ENCODE measurements at regions not wholly inside any gene's neighbourhood (a gene's known extent, or its start where the extent isn't known, plus 50 kb on each side); places are given as distances from the start of the nearest gene placed in this dataset.

- DNase-seq (ENCODE audit: extremely low read depth, low read depth): no peak
Observed at GRCh38 chr4:137393044-137393443, 139.2 kb downstream of the PCDH18 start.

GRCh38 chr4:137390707-137391106, 141.6 kb downstream of the PCDH18 start:
- peak; percentile 65 for DNase-seq (ENCODE audit: extremely low read depth, low read depth)
- no peak for TF ChIP-seq CTCF (IDR thresholded peaks at IDR 0.05; ENCODE audit: low read depth, low read length)

More at GRCh38 chr4:137393044-137393443, 139.2 kb downstream of the PCDH18 start:
- TF ChIP-seq CTCF (IDR thresholded peaks at IDR 0.05; ENCODE audit: low read depth, low read length): no peak

- DNase-seq (ENCODE audit: extremely low read depth, low read depth): no peak
- TF ChIP-seq CTCF (IDR thresholded peaks at IDR 0.05; ENCODE audit: low read depth, low read length): no peak
Observed at GRCh38 chr4:137389911-137390520, 142.3 kb downstream of the PCDH18 start.

GRCh38 chr4:137387924-137388323, 144.4 kb downstream of the PCDH18 start:
- no peak for DNase-seq (ENCODE audit: extremely low read depth, low read depth)
- TF ChIP-seq CTCF (IDR thresholded peaks at IDR 0.05; ENCODE audit: low read depth, low read length): no peak

GRCh38 chr4:137384476-137384875, 147.8 kb downstream of the PCDH18 start:
- no peak for DNase-seq (ENCODE audit: extremely low read depth, low read depth)
- TF ChIP-seq CTCF (IDR thresholded peaks at IDR 0.05; ENCODE audit: low read depth, low read length): no peak

DNA sequence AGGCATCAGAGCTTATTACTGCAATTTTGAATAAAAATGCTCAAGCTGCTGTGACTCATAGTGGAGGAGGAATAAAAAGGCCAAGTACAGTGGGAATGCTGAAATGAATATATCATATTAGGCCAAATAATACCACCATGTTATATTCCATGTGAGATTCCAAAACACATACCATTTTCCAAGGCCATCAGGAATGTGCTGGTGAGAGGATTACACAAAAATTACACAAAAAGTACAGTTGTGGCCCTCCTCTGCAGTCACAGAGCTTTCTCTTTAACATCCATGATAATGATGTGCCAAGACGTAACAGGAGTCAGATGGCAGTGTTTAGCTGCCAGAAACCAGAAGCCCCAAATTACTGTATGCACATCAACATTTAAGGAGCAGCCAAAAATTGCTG, 153.5 kb downstream of the PCDH18 start:
- DNase-seq (ENCODE audit: extremely low read depth, low read depth): no peak
- no peak for TF ChIP-seq CTCF (IDR thresholded peaks at IDR 0.05; ENCODE audit: low read depth, low read length)

DNA sequence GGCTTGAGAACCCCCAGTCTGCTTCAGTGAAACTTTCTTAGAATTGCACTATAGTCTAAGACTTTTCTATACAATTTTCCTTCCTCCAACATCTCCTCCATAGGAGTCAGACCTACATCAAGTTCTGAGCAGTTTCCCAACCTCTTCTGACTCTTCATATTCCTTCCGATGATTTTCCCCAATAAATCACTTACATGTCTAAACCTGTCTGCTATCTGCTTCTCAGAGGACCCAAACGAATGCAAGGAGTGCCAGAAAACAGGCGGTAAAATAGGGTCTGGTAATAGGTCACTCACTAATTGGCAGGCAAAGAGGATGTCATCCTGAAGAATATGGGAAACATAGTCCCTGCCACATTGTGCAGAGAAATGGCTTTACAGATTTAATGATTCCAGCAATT, 153.9 kb downstream of the PCDH18 start:
- no peak for DNase-seq (ENCODE audit: extremely low read depth, low read depth)
- TF ChIP-seq CTCF (IDR thresholded peaks at IDR 0.05; ENCODE audit: low read depth, low read length): no peak

Data from AG09319 (cell line).